Cardiac muscle cell (in vitro differentiated cells and primary cell): ENCODE measurements at regions not wholly inside any gene's neighbourhood (a gene's known extent, or its start where the extent isn't known, plus 50 kb on each side); places are given as distances from the start of the nearest gene placed in this dataset.

Source experiments
- DNase-seq, 2 donors: peaks; one replicate each; pipeline versions ENCODE4 v3.0.0 to v3.0.0-alpha.2; 2010 to 2017; ENCODE audit warnings: low read depth in 1 of 2, low spot score in 1 of 2
- H3K27ac ChIP-seq: fragments of 200-600 bp; sonication (generic); 2 replicates; pipeline ENCODE4 v1.5.1; 2016
- H3K27me3 ChIP-seq: fragments of 200-600 bp; sonication (generic); 2 replicates; pipeline ENCODE4 v1.6.0; 2016; ENCODE audit warnings: control low read depth
- H3K36me3 ChIP-seq: fragments of 200-600 bp; sonication (generic); 2 replicates; pipeline ENCODE4 v1.5.1; 2016; ENCODE audit warnings: control low read depth
- H3K4me1 ChIP-seq: fragments of 200-600 bp; sonication (generic); 2 replicates; pipeline ENCODE4 v1.8.1; 2017; ENCODE audit warnings: low read depth, mild to moderate bottlenecking, mixed run types
- H3K4me3 ChIP-seq: fragments of 200-600 bp; sonication (generic); 2 replicates; pipeline ENCODE4 v1.5.1; 2016; ENCODE audit warnings: mild to moderate bottlenecking
- H3K9me3 ChIP-seq: fragments of 200-600 bp; sonication (generic); 2 replicates; pipeline ENCODE4 v1.5.1; 2017; ENCODE audit warnings: low read depth, mild to moderate bottlenecking, control low read depth
- CTCF ChIP-seq: IDR thresholded peaks from 2 replicates; pipeline ENCODE4 v1.5.1; 2012; ENCODE audit warnings: low read depth, mild to moderate bottlenecking, low read length

GRCh38 chr1:4404854-4405590, 249.4 kb upstream of the AJAP1 start:
- no peaks in the 10 kb centered on the region for H3K36me3 ChIP-seq
- H3K9me3 ChIP-seq: no peaks in the 10 kb centered on the region
- H3K4me1 ChIP-seq: no peaks in the 10 kb centered on the region
- no peak overlapping the region for H3K4me3 ChIP-seq
- no peaks in the 10 kb centered on the region for H3K27me3 ChIP-seq
- H3K27ac ChIP-seq: no peak overlapping the region
- DNase-seq: no peak
- no peak for TF ChIP-seq CTCF

- no peaks in the 10 kb centered on the region for H3K27me3 ChIP-seq
- no peak overlapping the region for H3K27ac ChIP-seq
- no peak for DNase-seq
- no peak overlapping the region for H3K4me3 ChIP-seq
- no peak for TF ChIP-seq CTCF
- no peaks in the 10 kb centered on the region for H3K36me3 ChIP-seq
- no peaks in the 10 kb centered on the region for H3K9me3 ChIP-seq
- no peaks in the 10 kb centered on the region for H3K4me1 ChIP-seq
Measured at GRCh38 chr1:4407851-4408250, 246.6 kb upstream of the AJAP1 start.

GRCh38 chr1:4408380-4408779, 246.0 kb upstream of the AJAP1 start:
- no peaks in the 10 kb centered on the region for H3K9me3 ChIP-seq
- H3K27ac ChIP-seq: no peak overlapping the region
- H3K27me3 ChIP-seq: no peaks in the 10 kb centered on the region
- H3K4me1 ChIP-seq: no peaks in the 10 kb centered on the region
- no peak for DNase-seq
- TF ChIP-seq CTCF: no peak
- H3K36me3 ChIP-seq: no peaks in the 10 kb centered on the region
- H3K4me3 ChIP-seq: no peak overlapping the region

- Histone ChIP-seq H3K27ac (no peak overlapping the region), H3K4me1 (no peaks in the 10 kb centered on the region), H3K27me3 (no peaks in the 10 kb centered on the region), H3K36me3 (no peaks in the 10 kb centered on the region), H3K9me3 (no peaks in the 10 kb centered on the region), H3K4me3 (no peak overlapping the region)
- DNase-seq: no peak
- TF ChIP-seq CTCF: no peak
Measured at GRCh38 chr1:4411862-4412261, 242.5 kb upstream of the AJAP1 start.

GRCh38 chr1:4415476-4415875, 238.9 kb upstream of the AJAP1 start:
- Histone ChIP-seq H3K4me1 (no peaks in the 10 kb centered on the region), H3K27me3 (no peaks in the 10 kb centered on the region), H3K9me3 (no peaks in the 10 kb centered on the region), H3K36me3 (no peaks in the 10 kb centered on the region), H3K4me3 (no peak overlapping the region), H3K27ac (no peak overlapping the region)
- no peak for TF ChIP-seq CTCF
- DNase-seq: no peak
